ENCODE measurements at regions not wholly inside any gene's neighbourhood (a gene's known extent, or its start where the extent isn't known, plus 50 kb on each side); places are given as distances from the start of the nearest gene placed in this dataset.

- peak in 1 of 3 donors; percentile 60 for DNase-seq
- no peak overlapping the region for H3K4me3 ChIP-seq
- TF ChIP-seq CTCF (IDR thresholded peaks at IDR 0.05): no peak
- H3K36me3 ChIP-seq (ENCODE audit: low read depth): no peaks in the 10 kb centered on the region
- intact Hi-C loops (cut with DNase I, micrococcal nuclease): no loop called here
- ATAC-seq: peak; percentile 35
- peaks cover 10% of the 10 kb centered on the region for H3K4me1 ChIP-seq (ENCODE audit: low read depth)
- H3K9me3 ChIP-seq: no peaks in the 10 kb centered on the region
Observed at GRCh38 chr2:8572712-8573233, 109.1 kb upstream of the ID2 start.

- peaks cover 10% of the 10 kb centered on the region for H3K4me1 ChIP-seq (ENCODE audit: low read depth)
- peak; percentile 49 for ATAC-seq
- H3K4me3 ChIP-seq: no peak overlapping the region
- TF ChIP-seq CTCF (IDR thresholded peaks at IDR 0.05): no peak
- no peaks in the 10 kb centered on the region for H3K36me3 ChIP-seq (ENCODE audit: low read depth)
- intact Hi-C loops (cut with DNase I, micrococcal nuclease): no loop called here
- H3K9me3 ChIP-seq: no peaks in the 10 kb centered on the region
- peak; percentile 57 to 70 (median 61) for DNase-seq
Observed at GRCh38 chr2:8573234-8573941, 108.5 kb upstream of the ID2 start.

DNA sequence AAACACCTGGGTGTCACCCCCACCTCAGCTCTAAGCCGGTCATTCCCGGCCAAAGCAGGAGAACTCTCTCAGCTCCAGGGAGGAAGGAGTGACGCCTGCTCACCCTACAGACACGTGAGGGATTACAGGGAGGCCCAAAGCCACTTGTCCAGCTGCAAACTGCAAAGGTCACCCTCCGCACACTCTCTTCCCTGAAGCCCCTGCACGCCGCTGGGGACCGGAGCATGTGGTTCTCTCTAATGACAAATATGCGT, 108.0 kb upstream of the ID2 start:
- DNase-seq (no peak), ATAC-seq (peak; percentile 1)
- Histone ChIP-seq H3K4me1 (ENCODE audit: low read depth) (peaks cover 10% of the 10 kb centered on the region), H3K4me3 (no peak overlapping the region), H3K36me3 (ENCODE audit: low read depth) (no peaks in the 10 kb centered on the region), H3K9me3 (no peaks in the 10 kb centered on the region)
- no peak for TF ChIP-seq CTCF (IDR thresholded peaks at IDR 0.05)
- intact Hi-C loops (cut with DNase I, micrococcal nuclease): no loop called here

GRCh38 chr2:8574196-8575037, 107.4 kb upstream of the ID2 start:
- intact Hi-C loops (cut with DNase I, micrococcal nuclease): no loop called here
- no peak for ATAC-seq
- H3K9me3 ChIP-seq: no peaks in the 10 kb centered on the region
- DNase-seq: peak in 2 of 3 donors; percentile 57 to 68
- H3K4me3 ChIP-seq: no peak overlapping the region
- TF ChIP-seq CTCF (IDR thresholded peaks at IDR 0.05): no peak
- H3K36me3 ChIP-seq (ENCODE audit: low read depth): no peaks in the 10 kb centered on the region
- H3K4me1 ChIP-seq (ENCODE audit: low read depth): peaks cover 10% of the 10 kb centered on the region

GRCh38 chr2:8575038-8575833, 106.6 kb upstream of the ID2 start:
- peaks cover 10% of the 10 kb centered on the region for H3K4me1 ChIP-seq (ENCODE audit: low read depth)
- no peak for TF ChIP-seq CTCF (IDR thresholded peaks at IDR 0.05)
- ATAC-seq: no peak
- intact Hi-C loops (cut with DNase I, micrococcal nuclease): no loop called here
- no peak overlapping the region for H3K4me3 ChIP-seq
- H3K9me3 ChIP-seq: no peaks in the 10 kb centered on the region
- DNase-seq: peak; percentile 55 to 64 (median 63)
- no peaks in the 10 kb centered on the region for H3K36me3 ChIP-seq (ENCODE audit: low read depth)

Measured in mucosa of descending colon (tissue), 3 donors.